Panc1 (cell line): ENCODE measurements at regions not wholly inside any gene's neighbourhood (a gene's known extent, or its start where the extent isn't known, plus 50 kb on each side); places are given as distances from the start of the nearest gene placed in this dataset.

Experiments
- ATAC-seq: fragments of 200-7000 bp; cut with Tn5 transposase; 2 replicates; pipeline ENCODE4 v1.9.1; 2020; ENCODE audit warnings: mild to moderate bottlenecking, moderate library complexity
- BruUV-seq: library from RNA; stranded (reverse); fragments of 400-500 nt; replicated peaks from 2 replicates; lab custom pipeline; 2021; lab: Mats Ljungman, UMichigan
- CTCF ChIA-PET: fragments of 300-600 bp; sonication (Branson Sonifier 250); formaldehyde crosslinking; loops from one replicate; lab custom pipeline; 2022; ENCODE audit warnings: antibody characterized with exemption; lab: Charles Lee
- POLR2A ChIA-PET: fragments of 300-600 bp; sonication (Branson Sonifier 250); formaldehyde crosslinking; loops from one replicate; lab custom pipeline; 2022; ENCODE audit warnings: antibody characterized with exemption; lab: Charles Lee
- DNase-seq: peaks from one replicate; pipeline ENCODE4 v3.0.0-alpha.2; 2010; ENCODE audit warnings: low read depth, low spot score
- H3K27ac ChIP-seq: 2 replicates; pipeline ENCODE4 v1.5.1; 2011; ENCODE audit warnings: mild to moderate bottlenecking, low read length, inconsistent platforms
- H3K27me3 ChIP-seq: fragments of 200-500 bp; sonication (Bioruptor generic); 2 replicates; pipeline ENCODE4 v1.6.0; 2014; ENCODE audit warnings: low read length, inconsistent platforms; ENCODE audit not compliant: control insufficient read depth, insufficient read depth
- H3K36me3 ChIP-seq: fragments of 200-500 bp; sonication (Bioruptor generic); 2 replicates; pipeline ENCODE4 v1.5.1; 2014; ENCODE audit warnings: inconsistent platforms, mild to moderate bottlenecking, low read length, moderate library complexity; ENCODE audit not compliant: control insufficient read depth, insufficient read depth
- H3K4me1 ChIP-seq: 2 replicates; pipeline ENCODE4 v1.5.1; 2011; ENCODE audit warnings: inconsistent platforms, mild to moderate bottlenecking, low read length, moderate library complexity; ENCODE audit not compliant: control insufficient read depth, insufficient read depth
- H3K4me3 ChIP-seq, 2 experiments: 2 replicates each; pipeline ENCODE4 v1.5.1; 2011 to 2012; ENCODE audit warnings: low read depth in 2 of 2, low read length in 2 of 2, mild to moderate bottlenecking in 2 of 2, inconsistent platforms in 1 of 2, moderate library complexity in 1 of 2
- H3K9me3 ChIP-seq: fragments of 200-500 bp; sonication (Bioruptor generic); 2 replicates; pipeline ENCODE4 v1.5.1; 2014; ENCODE audit warnings: low read depth, mild to moderate bottlenecking, inconsistent platforms, low read length, moderate library complexity; ENCODE audit not compliant: control insufficient read depth, insufficient read depth
- CTCF ChIP-seq: fragments of 450-650 bp; IDR thresholded peaks from 2 replicates; pipeline ENCODE4 v1.5.1; 2017; ENCODE audit warnings: mild to moderate bottlenecking
- POLR2AphosphoS5 ChIP-seq: IDR thresholded peaks from 2 replicates; pipeline ENCODE4 v1.6.1; 2012; ENCODE audit warnings: mild to moderate bottlenecking, low read depth, low read length, moderate library complexity
- SIN3A ChIP-seq: IDR thresholded peaks from 2 replicates; pipeline ENCODE4 v1.6.1; 2012; ENCODE audit warnings: low read depth, mild to moderate bottlenecking, low read length, moderate library complexity, borderline replicate concordance; ENCODE audit not compliant: insufficient read depth
- TCF7L2 ChIP-seq: IDR thresholded peaks from 2 replicates; pipeline ENCODE4 v1.6.1; 2011; ENCODE audit warnings: mild to moderate bottlenecking, low read depth, low read length, inconsistent platforms
- in situ Hi-C: cut with HindIII; loops from 2 replicates; pipeline ENCODE4 v1.10.0; 2016; ENCODE audit warnings: low sequenced_read_pairs, low pct_unique_long_range_greater_than_20kb
- intact Hi-C: fragments of 100-400 bp; cut with micrococcal nuclease; formaldehyde crosslinking; loops from one replicate; pipeline ENCODE4 v1.10.0; 2022; ENCODE audit not compliant: unreplicated experiment
- TF ChIP-seq, protein P1 (sequence below), 2 experiments: IDR thresholded peaks; 2 replicates each; pipeline ENCODE4 v1.6.1; 2011 to 2012; ENCODE audit warnings: low read depth in 2 of 2, control low read depth in 1 of 2, low read length in 1 of 2, mild to moderate bottlenecking in 1 of 2, moderate library complexity in 1 of 2; ENCODE audit not compliant: insufficient read depth in 1 of 2

DNA sequence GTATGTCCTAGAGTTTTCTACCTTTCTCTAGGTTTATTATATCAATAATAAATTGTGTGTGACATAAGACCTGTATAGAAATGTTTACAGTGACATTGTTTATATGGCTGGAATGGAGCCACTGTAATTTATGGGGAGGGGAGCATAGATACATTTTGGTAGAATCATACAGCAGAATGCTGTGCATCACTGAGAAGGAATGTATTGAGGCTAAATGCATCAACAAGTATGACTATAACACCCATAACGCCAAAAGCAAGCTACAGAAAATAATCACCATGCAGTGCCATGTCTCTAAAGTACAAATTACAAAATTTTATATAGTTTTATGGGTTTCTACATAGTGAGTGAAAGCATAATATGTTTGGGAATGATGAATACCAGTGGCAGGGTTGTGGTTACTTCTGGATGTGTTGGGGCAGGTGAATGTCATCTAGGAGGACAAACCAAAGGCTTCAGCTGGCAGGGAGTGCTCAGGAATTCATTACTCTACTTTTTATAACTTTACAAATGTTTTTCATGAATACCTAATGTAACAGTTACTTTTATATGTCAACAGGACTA lies 226.0 kb upstream of the NETO1 start:
- Histone ChIP-seq H3K36me3 (no peaks in the 10 kb centered on the region), H3K9me3 (no peaks in the 10 kb centered on the region), H3K27ac (no peak overlapping the region), H3K27me3 (no peaks in the 10 kb centered on the region), H3K4me1 (no peaks in the 10 kb centered on the region), H3K4me3 (no peak overlapping the region)
- ChIA-PET POLR2A (no interaction called here), CTCF (interaction anchor here (0.7 kb wide), 1 partner anchor 803 kb away, joined by 3 read pairs; no protein-coding TSS in a partner anchor)
- BruUV-seq = no TSS peak
- no peak for ATAC-seq
- TF ChIP-seq POLR2AphosphoS5 (no peak), SIN3A (no peak), CTCF (no peak), TCF7L2 (no peak)
- TF ChIP-seq, protein P1, sequence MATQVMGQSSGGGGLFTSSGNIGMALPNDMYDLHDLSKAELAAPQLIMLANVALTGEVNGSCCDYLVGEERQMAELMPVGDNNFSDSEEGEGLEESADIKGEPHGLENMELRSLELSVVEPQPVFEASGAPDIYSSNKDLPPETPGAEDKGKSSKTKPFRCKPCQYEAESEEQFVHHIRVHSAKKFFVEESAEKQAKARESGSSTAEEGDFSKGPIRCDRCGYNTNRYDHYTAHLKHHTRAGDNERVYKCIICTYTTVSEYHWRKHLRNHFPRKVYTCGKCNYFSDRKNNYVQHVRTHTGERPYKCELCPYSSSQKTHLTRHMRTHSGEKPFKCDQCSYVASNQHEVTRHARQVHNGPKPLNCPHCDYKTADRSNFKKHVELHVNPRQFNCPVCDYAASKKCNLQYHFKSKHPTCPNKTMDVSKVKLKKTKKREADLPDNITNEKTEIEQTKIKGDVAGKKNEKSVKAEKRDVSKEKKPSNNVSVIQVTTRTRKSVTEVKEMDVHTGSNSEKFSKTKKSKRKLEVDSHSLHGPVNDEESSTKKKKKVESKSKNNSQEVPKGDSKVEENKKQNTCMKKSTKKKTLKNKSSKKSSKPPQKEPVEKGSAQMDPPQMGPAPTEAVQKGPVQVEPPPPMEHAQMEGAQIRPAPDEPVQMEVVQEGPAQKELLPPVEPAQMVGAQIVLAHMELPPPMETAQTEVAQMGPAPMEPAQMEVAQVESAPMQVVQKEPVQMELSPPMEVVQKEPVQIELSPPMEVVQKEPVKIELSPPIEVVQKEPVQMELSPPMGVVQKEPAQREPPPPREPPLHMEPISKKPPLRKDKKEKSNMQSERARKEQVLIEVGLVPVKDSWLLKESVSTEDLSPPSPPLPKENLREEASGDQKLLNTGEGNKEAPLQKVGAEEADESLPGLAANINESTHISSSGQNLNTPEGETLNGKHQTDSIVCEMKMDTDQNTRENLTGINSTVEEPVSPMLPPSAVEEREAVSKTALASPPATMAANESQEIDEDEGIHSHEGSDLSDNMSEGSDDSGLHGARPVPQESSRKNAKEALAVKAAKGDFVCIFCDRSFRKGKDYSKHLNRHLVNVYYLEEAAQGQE (IDR thresholded peaks at IDR 0.05; ENCODE audit: insufficient read depth in 1 of 2, low read depth in 2 of 2, low read length in 1 of 2) = no peak
- in situ Hi-C loops = no loop called here
- intact Hi-C loops = no loop called here
- DNase-seq = no peak

DNA sequence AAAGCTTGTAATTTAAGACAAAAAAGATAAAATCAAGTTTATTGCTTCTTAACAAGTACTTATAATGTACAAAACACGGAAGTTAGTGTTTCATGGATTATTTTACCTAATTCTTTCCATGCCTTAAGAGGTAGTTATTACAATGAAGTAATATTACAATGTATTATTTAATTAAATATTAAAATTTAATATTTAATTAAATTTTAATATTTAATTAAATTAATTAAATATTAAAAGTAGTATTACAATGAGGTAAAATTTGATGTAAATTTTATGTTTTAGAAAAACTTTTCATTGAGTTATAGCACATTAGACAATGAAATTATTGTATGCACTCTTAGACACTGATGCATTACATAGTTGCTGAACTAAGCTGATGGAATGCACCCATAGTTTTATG lies 220.7 kb upstream of the NETO1 start:
- TF ChIP-seq POLR2AphosphoS5 (no peak), TCF7L2 (no peak), SIN3A (no peak), CTCF (no peak)
- TF ChIP-seq, protein P1 (IDR thresholded peaks at IDR 0.05; ENCODE audit: insufficient read depth in 1 of 2, low read depth in 2 of 2, low read length in 1 of 2) = no peak
- no peaks in the 10 kb centered on the region for H3K4me1 ChIP-seq
- no peaks in the 10 kb centered on the region for H3K36me3 ChIP-seq
- CTCF ChIA-PET = no interaction called here
- POLR2A ChIA-PET = no interaction called here
- DNase-seq (no peak), ATAC-seq (no peak)
- H3K27ac ChIP-seq = no peak overlapping the region
- H3K4me3 ChIP-seq = no peak overlapping the region
- no TSS peak for BruUV-seq
- in situ Hi-C loops = no loop called here
- no peaks in the 10 kb centered on the region for H3K9me3 ChIP-seq
- H3K27me3 ChIP-seq = no peaks in the 10 kb centered on the region
- intact Hi-C loops = no loop called here
